ENCODE measurements at regions not wholly inside any gene's neighbourhood (a gene's known extent, or its start where the extent isn't known, plus 50 kb on each side); places are given as distances from the start of the nearest gene placed in this dataset.

GRCh38 chr16:52649870-52650269 lies 102.9 kb upstream of the TOX3 start:
- no peak for DNase-seq (ENCODE audit: low read depth)

DNA sequence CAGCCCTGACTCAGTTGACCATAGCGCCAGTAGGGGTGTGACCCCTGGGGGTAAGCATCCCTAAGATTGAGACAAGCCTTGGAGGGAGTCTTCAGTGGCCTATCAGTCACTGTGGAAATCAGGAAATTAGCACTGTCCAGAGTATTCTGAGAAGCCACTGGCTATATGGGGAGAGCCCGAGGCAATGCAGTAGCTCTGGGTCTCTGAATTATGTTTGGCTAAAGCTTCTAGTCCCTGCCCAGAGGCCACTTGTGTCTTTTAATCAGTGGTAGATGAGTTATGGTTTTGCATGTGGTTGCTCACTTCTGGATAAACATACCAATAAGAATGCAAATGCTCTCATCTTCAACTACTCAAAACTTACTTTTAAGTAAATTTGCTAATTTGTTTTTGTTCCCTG lies 100.6 kb upstream of the TOX3 start:
- no peak for DNase-seq (ENCODE audit: low read depth)

GRCh38 chr16:52643006-52643405 lies 96.1 kb upstream of the TOX3 start:
- no peak for DNase-seq (ENCODE audit: low read depth)

DNA sequence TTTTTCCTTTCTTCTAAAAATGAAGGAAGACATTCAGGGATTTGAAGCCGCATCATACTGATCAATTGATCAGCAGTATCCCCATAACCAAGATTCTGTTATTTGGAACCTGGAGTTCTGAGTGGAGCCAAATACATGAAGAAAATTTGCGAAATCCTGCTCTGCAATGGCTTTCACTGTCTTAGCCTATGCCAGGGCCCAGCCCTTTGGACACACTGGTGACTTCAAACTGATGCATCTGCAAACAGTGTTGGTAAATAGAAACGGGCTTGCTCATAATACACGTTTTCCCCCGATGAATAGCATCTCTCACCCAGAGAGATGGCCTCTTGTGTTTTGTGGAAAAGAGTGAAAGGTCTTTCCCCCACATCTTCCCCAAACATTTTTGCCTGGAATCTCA lies 87.6 kb upstream of the TOX3 start:
- no peak for DNase-seq (ENCODE audit: low read depth)

DNA sequence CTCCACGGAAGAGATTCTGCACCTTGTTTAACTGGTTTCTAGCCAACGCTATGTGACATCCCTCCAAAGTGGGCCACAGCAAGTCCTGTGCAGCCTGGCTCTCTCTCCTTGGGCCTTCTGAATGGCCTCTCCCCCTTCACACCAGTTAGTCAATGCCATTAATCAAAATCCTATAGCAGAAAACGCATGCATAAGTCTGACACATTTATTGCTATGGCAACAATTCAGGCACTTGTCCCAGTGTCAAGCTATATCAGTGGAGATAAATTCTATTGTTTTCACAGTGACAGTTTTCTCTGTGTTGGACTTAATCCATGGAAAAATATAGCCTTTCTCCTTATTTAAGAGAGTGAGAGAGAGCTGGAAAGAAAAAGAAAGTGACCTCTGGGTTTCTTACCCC lies 87.2 kb upstream of the TOX3 start:
- no peak for DNase-seq (ENCODE audit: low read depth)

- no peak for DNase-seq (ENCODE audit: low read depth)
Observed at GRCh38 chr16:52633230-52633629, 86.3 kb upstream of the TOX3 start.

DNA sequence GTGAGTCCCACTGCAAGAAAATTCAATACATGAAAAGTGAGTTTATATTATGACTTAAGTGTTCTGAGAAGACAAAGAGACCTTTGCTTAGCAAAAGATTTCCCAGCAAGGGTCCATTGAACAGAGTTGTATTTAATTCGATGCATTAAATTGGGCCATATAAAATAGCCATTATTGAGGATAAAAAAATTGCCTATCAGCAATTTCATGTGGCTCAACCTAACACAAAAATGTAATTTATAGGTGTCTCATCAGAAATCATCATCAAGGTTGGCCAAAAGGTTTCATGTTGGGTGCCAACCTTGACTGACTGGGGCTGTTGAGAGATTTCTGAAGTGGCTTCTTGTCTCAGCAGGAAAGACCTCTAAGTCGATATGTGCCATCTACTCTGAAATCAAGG lies 84.8 kb upstream of the TOX3 start:
- no peak for DNase-seq (ENCODE audit: low read depth)

GRCh38 chr16:52630711-52631110 lies 83.8 kb upstream of the TOX3 start:
- DNase-seq (ENCODE audit: low read depth): no peak

- no peak for DNase-seq (ENCODE audit: low read depth)
Observed at GRCh38 chr16:52629296-52629695, 82.4 kb upstream of the TOX3 start.

GRCh38 chr16:52624891-52625290 lies 77.9 kb upstream of the TOX3 start:
- no peak for DNase-seq (ENCODE audit: low read depth)

DNA sequence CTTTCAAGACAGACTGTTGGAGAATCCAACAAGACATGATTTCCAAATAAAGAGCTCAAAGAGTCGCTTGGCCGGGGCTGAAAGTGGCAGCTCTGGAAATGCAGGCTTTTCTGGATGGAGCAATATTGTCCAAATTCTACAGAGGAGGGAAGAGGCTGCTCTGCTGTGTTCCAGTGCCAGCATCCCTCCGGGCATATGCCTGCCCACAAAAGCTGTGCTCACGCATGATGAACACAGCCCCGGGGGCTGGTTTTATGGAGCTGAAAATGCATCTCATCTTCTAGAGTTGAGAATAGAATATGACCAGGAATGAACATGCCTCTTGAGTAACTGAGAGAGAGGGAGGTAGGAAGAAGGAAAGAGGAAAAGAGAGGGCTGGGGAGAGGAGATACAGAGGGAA lies 74.7 kb upstream of the TOX3 start:
- DNase-seq (ENCODE audit: low read depth): no peak

DNA sequence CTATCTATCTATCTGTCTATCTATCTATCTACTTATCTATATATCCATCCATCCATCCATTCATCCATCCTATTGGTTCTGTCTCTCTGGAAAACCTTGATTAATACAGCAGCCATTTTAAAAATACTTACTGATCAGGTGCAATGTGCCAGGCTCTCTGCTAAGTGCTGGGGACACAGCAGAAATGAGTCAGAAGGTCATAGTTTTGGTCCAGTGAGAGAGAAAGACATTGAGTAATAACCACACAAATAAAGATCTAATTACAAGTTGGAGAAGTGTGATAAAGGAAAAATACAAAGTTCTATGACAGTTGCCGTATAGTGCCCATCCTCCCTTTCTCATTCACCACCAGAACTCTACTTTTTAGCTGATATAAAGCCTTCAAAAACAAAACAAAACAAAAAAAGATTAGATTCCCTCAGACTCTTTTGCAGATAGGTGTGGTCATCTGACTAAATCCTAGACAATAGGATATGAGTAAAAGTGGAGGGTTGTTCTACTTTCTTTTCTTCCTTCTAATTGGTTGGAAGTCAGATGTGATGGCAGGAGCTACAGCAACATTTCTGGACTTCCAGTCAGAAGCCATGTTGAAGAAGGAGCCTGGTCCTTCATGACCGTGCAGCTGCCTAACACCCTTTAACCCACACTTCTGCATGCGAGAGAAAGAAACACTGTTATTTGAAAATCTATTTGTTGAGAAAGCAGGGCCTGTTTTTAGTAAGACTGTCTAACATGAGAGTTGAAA lies 72.0 kb upstream of the TOX3 start:
- no peak for DNase-seq (ENCODE audit: low read depth)

GRCh38 chr16:52617591-52617990 lies 70.6 kb upstream of the TOX3 start:
- DNase-seq (ENCODE audit: low read depth): no peak

DNA sequence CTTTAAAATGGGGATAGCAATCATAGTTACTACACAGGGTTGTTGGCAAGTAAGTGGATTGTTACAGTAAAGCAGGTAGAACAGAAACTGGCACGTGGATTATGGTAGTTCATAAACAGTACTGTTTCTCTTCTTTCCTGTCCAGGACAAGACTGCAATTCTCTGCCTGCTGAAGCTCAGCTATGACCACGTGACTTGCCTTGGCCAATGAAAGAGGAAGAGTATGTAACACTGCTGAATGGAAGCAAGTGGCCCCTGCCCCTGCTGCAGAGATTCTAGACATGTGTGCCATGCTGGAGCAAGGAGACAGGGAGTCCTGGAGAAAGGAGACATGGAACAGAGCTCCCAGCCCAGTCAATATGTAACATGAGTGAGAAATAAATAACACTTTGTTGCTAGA lies 66.6 kb upstream of the TOX3 start:
- DNase-seq (ENCODE audit: low read depth): no peak

DNA sequence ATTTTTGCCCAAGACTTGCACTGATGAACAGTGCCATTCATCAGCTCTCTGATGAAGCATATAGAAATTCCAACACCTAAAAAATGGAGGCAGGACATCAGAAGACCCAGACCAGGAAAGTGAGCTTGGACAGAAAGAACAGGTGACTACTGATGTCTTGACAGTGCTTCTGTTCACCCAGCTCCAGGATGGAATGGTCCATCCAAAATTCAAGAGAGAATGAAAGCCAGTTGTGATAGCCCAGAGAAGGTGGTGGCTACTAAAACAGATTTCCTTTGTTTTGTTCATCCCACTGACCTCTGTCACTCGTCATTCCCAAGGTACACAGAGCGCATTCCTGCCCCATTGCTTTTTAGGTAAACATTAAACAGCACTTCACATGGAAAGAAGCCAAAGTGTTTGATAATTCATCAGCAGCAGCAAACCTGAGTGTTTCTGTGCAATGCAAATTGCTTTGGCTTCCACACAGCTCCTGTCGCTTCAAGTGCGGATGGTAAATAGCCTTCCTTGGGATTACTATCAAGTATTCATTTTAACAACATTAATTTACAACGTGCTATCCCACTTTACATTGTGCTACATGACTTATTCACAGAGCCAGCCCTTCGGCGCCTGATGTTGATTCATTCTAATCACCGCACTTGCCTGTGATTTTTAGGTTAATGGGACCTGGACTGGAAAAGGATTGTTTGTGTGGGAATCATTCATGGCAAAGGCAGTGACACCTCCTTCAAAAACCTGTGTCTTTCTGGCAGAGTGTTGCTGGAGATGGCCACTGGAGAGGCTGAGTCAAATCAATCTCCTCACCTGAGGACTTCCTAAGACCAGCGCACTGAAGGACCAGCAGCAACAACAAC lies 65.1 kb upstream of the TOX3 start:
- no peak for DNase-seq (ENCODE audit: low read depth)

DNA sequence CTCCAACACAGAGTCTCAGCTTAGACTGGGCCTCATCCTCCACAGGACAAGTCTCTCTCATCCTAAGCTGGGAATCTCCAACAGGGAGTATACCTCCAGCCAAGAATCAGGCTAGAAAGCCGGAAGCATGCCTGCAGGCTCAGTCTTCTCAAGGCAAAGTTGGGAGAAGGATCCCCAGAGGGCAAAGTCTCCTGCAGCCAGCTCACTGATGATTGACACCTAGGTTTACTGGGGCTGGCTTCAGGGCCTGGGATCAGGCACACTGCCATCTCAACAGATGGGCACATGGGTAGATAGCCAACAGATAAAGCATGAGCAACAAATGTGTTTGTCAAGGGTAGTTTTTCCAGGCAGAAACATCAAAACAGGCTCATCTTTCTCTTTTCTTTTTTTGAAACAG lies 56.1 kb upstream of the TOX3 start:
- DNase-seq (ENCODE audit: low read depth): no peak

DNA sequence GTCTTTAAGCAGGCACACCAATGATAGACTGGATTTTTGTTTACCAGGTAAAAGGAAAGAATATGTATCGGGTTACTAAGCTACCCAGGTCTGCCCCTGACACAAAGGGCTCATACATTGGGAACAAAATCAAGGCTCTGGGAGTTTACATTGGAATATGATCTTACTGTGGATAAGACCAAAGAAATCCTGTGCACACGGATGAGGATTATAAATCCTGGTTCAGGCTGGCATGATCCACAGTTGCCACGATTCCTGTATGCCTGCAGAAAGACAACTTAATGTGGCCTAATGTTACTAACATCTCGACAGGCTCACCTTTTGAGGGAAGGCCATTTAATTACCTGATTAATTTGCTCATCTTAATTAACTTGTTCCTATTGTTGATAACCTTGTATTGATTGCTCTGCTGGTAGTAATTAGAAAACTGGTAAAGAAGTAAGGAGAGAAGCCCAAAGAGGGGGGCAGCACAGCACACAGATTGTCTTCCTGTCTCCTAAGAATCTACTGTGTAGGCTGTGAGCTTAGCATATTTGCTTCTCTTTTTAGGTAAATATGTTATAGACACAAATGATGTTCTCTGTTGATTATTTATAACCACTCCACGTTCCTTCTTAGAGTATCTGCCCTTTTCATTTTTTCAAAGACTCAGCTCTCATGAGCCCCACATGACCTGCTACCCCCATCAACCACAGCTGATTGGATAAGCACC lies 51.0 kb upstream of the TOX3 start:
- no peak for DNase-seq (ENCODE audit: low read depth)

GRCh38 chr16:52597073-52597771 lies 50.3 kb upstream of the TOX3 start:
- no peak for DNase-seq (ENCODE audit: low read depth)
